ENCODE measurements at regions not wholly inside any gene's neighbourhood (a gene's known extent, or its start where the extent isn't known, plus 50 kb on each side); places are given as distances from the start of the nearest gene placed in this dataset.

DNA sequence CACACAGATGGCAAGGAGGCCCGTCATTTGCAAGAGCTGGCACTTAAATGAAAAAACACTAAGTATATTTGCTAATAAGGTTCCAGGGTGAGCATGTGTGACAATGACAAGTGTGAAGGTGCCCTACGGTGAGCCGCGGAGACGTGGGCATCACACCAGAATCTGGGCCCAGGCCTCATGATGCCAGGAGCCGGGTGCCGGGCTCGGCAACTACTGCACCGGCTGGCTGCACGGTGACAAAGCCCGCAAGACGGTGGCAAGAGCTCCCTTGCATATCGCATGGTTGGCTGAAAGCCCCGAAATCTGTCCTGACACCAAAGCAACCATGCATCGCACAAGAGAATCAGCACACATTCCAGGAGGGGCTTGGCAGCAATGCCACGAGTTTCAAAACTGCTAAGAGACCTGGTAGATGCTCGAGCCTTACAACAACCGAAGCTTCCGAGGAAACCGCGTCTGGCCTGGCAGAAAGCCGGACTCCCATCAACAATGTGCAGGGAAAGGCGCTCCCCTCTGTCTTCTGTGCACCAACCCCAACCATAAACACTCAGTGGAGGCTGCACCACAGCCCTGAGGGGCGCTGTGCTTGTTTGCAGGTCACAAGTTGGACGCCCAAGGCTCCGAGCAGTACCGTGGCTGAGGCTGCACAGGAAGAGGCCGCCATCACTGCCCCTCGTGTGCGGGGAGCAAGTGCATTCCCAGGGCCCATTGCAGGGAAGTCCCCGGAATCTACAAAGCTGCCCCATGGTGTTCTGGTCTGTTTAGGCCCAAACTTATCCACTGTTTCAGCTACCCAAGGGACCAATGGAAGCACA lies 339.7 kb downstream of the CTTN start:
- no peaks in the 10 kb centered on the region for H3K4me1 ChIP-seq
- peaks cover 0 to 26% (median 4%) of the 10 kb centered on the region in 3 donors for H3K27me3 ChIP-seq (ENCODE audit: insufficient read depth in 3 of 3, low read length in 2 of 3)
- intact Hi-C loops (cut with DNase I) = no loop called here
- no peaks in the 10 kb centered on the region for H3K9me3 ChIP-seq
- DNase-seq (no peak), ATAC-seq (no peak)
- H3K36me3 ChIP-seq (ENCODE audit: insufficient read depth in 1 of 2, low read depth in 1 of 2) = no peaks in the 10 kb centered on the region
- WGBS, 3 donors = 87 to 92% (median 88%) methylated on average over 31 of the region's 31 CpGs
- H3K4me3 ChIP-seq = no peak overlapping the region
- H3K27ac ChIP-seq = no peak overlapping the region
- TF ChIP-seq, protein P1, sequence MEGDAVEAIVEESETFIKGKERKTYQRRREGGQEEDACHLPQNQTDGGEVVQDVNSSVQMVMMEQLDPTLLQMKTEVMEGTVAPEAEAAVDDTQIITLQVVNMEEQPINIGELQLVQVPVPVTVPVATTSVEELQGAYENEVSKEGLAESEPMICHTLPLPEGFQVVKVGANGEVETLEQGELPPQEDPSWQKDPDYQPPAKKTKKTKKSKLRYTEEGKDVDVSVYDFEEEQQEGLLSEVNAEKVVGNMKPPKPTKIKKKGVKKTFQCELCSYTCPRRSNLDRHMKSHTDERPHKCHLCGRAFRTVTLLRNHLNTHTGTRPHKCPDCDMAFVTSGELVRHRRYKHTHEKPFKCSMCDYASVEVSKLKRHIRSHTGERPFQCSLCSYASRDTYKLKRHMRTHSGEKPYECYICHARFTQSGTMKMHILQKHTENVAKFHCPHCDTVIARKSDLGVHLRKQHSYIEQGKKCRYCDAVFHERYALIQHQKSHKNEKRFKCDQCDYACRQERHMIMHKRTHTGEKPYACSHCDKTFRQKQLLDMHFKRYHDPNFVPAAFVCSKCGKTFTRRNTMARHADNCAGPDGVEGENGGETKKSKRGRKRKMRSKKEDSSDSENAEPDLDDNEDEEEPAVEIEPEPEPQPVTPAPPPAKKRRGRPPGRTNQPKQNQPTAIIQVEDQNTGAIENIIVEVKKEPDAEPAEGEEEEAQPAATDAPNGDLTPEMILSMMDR (IDR thresholded peaks at IDR 0.05) = no peak

DNA sequence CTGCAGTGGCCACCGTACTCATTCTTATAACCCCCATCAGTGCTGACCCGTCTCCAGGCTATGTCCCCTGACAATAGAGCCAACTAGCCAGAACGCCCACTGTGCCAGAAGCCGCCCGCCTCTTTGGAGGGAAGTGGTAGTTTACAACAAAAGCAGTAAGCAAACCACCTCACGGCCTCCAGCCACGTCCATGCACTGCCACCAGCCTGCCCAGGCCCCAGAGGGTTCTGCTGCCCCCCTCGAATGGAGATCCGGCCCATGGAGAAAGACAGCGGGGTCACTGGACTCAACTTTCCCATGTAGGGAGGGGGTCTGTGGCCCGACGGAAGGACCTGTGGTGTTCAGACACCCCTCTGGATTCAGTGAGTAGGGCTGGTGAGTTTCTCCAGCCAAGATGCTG lies 340.3 kb downstream of the CTTN start:
- Histone ChIP-seq H3K36me3 (ENCODE audit: insufficient read depth in 1 of 2, low read depth in 1 of 2) (no peaks in the 10 kb centered on the region), H3K4me1 (no peaks in the 10 kb centered on the region), H3K9me3 (no peaks in the 10 kb centered on the region), H3K27ac (no peak overlapping the region), H3K4me3 (no peak overlapping the region), H3K27me3 (ENCODE audit: insufficient read depth in 3 of 3, low read length in 2 of 3) (peaks cover 0 to 32% (median 4%) of the 10 kb centered on the region in 3 donors)
- TF ChIP-seq, protein P1 (IDR thresholded peaks at IDR 0.05) = no peak
- WGBS, 3 donors = 93 to 96% (median 94%) methylated on average over 12 of the region's 12 CpGs
- DNase-seq = no peak
- intact Hi-C loops (cut with DNase I) = no loop called here
- no peak for ATAC-seq

DNA sequence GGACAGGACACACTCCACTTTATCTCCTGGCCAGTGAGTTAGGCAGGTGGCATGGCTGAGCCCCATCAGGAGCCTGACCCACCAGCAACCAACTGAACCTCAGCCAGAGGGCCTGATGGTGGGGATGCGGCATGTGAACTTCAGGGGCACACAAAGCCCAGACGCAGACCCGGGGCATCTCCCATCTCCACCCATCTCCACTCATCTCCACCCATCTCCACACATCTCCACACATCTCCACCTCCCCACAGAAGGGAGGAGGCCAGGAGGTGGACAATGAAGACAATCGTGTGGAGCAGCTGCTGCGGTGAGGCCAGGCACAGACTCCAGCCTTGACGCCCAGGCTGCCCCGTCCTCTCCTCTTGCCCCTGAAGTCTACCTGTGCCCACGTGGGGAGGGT lies 340.8 kb downstream of the CTTN start:
- ATAC-seq (no peak), DNase-seq (no peak)
- Histone ChIP-seq H3K27me3 (ENCODE audit: insufficient read depth in 3 of 3, low read length in 2 of 3) (peaks cover 0 to 36% (median 4%) of the 10 kb centered on the region in 3 donors), H3K36me3 (ENCODE audit: insufficient read depth in 1 of 2, low read depth in 1 of 2) (no peaks in the 10 kb centered on the region), H3K27ac (no peak overlapping the region), H3K4me3 (no peak overlapping the region), H3K9me3 (no peaks in the 10 kb centered on the region), H3K4me1 (no peaks in the 10 kb centered on the region)
- intact Hi-C loops (cut with DNase I) = no loop called here
- TF ChIP-seq, protein P1 (IDR thresholded peaks at IDR 0.05) = no peak
- WGBS, 3 donors = 89 to 91% (median 90%) methylated on average over 8 of the region's 8 CpGs

DNA sequence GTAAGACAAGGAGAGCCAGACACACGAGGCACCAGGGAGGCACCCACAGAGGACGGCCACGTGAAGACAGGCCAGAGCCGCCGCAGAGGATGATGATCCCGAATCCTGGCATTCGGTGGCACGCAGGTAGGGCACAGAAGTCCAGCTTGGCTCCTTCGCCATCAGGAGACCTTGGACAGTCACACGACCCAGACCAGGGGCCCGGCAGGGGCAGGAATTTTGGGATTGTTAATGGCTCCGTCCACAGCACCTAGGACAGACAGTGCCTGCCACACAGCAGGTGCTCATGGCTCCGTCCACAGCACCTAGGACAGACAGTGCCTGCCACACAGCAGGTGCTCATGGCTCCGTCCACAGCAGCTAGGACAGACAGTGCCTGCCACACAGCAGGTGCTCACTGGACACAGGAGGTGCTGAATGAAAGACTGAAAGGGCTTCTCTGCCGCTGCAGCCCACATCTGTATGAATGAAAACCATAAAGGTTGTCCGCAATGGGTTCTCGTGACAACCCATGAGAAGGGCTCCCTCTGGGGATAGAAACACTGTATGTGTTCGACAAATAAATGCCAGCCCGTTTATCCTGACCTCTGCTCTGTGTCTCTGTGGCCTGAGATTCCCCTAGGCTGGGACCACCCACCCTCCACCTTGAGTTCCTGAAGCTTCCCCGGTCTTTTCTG lies 341.6 kb downstream of the CTTN start:
- H3K27ac ChIP-seq = no peak overlapping the region

More for the DNA sequence above, 341.6 kb downstream of the CTTN start:
- no peaks in the 10 kb centered on the region for H3K9me3 ChIP-seq
- no peak for ATAC-seq
- TF ChIP-seq, protein P1 (IDR thresholded peaks at IDR 0.05) = no peak
- intact Hi-C loops (cut with DNase I) = no loop called here
- 71 to 78% (median 75%) methylated on average over 20 of the region's 20 CpGs for WGBS, 3 donors
- peaks cover 0 to 36% (median 4%) of the 10 kb centered on the region in 3 donors for H3K27me3 ChIP-seq (ENCODE audit: insufficient read depth in 3 of 3, low read length in 2 of 3)
- no peak for DNase-seq
- H3K36me3 ChIP-seq (ENCODE audit: insufficient read depth in 1 of 2, low read depth in 1 of 2) = no peaks in the 10 kb centered on the region
- no peak overlapping the region for H3K4me3 ChIP-seq
- no peaks in the 10 kb centered on the region for H3K4me1 ChIP-seq
